WI38 (cell line): ENCODE measurements at regions not wholly inside any gene's neighbourhood (a gene's known extent, or its start where the extent isn't known, plus 50 kb on each side); places are given as distances from the start of the nearest gene placed in this dataset.

Experiments
- H3K4me3 ChIP-seq: 2 replicates; pipeline ENCODE4 v1.5.1; 2011; ENCODE audit warnings: low read depth, mild to moderate bottlenecking, control low read depth, low read length
- TF ChIP-seq, protein P1 (sequence below): IDR thresholded peaks from 2 replicates; pipeline ENCODE4 v1.5.1; 2012; ENCODE audit warnings: low read depth, mild to moderate bottlenecking, control low read depth, low read length

DNA sequence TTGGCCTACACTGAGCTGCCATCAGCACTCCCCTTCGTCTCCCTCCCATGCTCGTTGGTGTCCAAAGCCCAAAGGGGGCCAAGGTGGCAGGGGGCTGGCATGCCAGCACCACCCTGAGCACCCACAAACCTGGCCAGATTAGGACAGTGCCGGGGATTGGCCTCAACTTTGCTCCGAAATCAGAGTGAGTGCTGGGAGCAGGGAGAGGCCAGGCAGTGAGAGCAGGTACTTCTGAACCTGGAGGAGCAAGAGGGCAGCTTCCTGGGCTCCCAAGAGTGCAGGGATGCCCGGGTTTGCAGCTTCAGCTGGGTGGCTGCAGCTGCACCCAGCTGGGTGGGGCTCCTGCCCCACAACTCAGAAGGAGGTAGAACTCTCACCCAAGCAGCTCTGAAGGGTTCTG lies 563.0 kb downstream of the SI start:
- H3K4me3 ChIP-seq, result no peak overlapping the region
- TF ChIP-seq, protein P1, sequence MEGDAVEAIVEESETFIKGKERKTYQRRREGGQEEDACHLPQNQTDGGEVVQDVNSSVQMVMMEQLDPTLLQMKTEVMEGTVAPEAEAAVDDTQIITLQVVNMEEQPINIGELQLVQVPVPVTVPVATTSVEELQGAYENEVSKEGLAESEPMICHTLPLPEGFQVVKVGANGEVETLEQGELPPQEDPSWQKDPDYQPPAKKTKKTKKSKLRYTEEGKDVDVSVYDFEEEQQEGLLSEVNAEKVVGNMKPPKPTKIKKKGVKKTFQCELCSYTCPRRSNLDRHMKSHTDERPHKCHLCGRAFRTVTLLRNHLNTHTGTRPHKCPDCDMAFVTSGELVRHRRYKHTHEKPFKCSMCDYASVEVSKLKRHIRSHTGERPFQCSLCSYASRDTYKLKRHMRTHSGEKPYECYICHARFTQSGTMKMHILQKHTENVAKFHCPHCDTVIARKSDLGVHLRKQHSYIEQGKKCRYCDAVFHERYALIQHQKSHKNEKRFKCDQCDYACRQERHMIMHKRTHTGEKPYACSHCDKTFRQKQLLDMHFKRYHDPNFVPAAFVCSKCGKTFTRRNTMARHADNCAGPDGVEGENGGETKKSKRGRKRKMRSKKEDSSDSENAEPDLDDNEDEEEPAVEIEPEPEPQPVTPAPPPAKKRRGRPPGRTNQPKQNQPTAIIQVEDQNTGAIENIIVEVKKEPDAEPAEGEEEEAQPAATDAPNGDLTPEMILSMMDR, result no peak

DNA sequence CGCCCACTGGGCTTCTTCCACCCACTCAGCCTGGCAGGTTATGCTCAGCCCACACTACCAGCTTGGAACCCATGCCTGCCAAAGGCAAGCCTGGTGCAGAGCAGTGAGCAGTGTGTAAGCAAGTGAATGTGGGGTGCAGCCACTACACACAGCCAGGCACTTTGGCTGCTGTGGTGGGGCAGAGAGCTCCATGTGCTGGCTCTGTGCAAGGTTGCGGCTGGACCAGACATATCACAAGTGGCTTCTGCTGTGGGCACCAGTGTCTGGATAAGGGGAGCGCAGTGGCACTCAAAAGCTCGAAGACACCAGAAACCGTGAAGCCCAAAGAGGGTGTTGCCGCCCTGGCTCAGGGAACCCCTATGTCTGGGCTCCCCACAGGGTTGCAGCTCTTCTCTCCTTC lies 563.7 kb downstream of the SI start:
- H3K4me3 ChIP-seq, result no peak overlapping the region
- TF ChIP-seq, protein P1, result no peak

DNA sequence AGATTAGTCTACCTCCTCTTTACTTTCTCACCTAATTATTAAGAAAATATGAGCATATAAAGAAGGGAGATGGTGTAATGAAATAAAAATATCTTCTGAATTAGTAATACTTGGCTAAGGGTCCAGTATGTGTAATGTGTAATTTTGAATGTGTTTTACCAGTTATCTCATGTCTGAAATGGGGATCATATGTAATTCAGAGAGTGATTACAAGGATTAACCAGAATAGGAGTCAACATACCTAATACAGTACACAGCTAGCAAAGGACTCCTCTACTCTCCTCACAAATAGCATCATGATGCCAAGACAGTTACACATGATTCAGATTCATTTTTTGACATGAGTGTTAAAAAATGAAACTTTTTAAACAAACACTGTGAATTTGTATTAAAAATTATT lies 570.4 kb downstream of the SI start:
- H3K4me3 ChIP-seq, result no peak overlapping the region
- TF ChIP-seq, protein P1, result no peak

DNA sequence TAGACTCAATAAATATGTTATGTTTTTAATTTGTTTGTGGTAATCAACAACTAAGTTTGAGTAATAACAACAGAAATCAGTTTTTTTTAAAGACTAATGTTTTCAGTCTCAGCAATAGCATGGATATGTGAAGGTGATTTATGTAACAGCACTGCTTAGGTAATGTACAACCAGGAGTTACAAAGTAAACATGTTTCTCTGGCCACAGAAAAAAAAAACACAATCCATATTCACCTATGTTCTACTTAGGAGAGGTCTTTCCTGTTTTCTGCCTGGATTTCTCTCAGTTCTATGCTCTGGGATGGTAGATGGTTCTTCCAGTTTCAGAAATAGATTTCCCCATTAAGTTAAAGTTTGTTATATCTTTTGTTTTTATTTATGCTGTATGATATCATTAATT lies 579.4 kb downstream of the SI start:
- TF ChIP-seq, protein P1, result no peak
- H3K4me3 ChIP-seq, result no peak overlapping the region

DNA sequence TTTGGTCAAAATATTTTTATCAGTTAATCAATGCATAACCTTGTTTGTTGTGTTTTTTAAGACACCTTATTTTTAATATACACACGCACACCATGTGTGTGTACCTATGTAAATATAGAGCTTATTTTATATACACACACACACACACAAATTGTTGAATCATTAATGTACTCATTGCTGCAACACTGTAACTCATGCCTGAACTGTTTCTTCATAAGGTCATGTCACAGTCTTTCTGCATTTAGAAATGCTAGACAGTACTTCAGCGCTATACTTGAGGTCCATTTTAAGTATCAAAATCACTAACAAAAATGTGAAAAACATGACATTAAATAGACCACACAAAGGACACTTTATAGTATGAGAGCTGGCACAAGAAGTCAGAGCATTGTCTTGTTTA lies 589.4 kb downstream of the SI start:
- H3K4me3 ChIP-seq, result no peak overlapping the region
- TF ChIP-seq, protein P1, result no peak

DNA sequence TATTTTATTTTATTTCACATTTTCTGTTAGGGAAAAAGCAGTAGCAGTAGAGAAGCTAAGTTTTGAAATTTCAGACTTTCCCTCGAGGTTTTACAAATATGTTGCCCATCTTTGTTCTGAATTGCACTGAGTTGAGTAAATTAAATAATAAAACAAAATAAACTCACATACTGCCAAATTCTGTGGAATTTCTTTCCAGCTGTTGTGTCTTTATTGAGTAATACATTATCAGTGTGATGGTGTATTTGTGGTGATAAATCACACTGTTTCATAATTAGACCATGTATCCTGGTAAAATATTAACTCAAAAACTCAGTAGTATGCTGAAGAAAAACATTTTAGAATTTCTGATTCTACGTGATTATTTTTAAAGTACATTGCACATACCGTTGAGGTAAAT lies 592.1 kb downstream of the SI start:
- TF ChIP-seq, protein P1, result no peak

DNA sequence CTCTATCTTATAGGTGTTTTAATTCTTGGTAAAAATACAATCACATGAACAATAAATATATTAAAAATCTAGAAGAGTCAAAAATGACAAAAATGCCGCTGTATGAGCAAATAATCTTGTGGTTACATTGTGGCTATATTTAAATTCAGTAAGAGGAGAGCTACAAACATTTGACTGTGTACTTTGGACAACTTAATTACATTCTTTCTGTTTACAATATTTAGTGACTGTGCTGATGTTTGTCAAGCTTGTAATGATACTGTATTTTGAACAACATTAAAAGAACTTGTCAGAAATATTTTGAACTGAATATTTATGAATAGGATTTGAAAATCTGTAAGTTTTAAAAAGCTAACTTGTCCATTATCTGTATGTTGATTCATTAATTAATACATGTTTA lies 598.3 kb downstream of the SI start:
- H3K4me3 ChIP-seq, result no peak overlapping the region
- TF ChIP-seq, protein P1, result no peak

More for the DNA sequence above, 592.1 kb downstream of the SI start:
- H3K4me3 ChIP-seq, result no peak overlapping the region
